ENCODE measurements at regions not wholly inside any gene's neighbourhood (a gene's known extent, or its start where the extent isn't known, plus 50 kb on each side); places are given as distances from the start of the nearest gene placed in this dataset.

DNA sequence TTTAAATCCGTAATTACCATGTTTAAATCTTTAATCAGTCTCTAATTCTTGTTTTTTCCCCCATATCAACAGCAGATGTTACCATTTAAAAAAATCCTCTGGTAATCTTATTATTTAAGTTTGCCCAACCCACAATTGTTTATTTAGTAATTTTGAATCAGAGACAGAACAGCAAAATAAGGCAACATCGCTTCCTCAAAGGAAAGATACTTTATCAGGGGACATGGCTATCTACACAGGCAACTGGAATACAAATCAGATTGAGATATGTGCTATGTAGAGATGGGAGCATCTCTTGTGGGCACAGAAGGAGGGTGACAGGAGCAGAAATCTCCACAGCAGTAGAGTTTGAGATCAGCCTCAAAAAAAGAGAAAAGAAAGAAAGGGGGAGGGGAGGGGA is 674.4 kb downstream of the SEMA5A start:
- TF ChIP-seq, protein P1, sequence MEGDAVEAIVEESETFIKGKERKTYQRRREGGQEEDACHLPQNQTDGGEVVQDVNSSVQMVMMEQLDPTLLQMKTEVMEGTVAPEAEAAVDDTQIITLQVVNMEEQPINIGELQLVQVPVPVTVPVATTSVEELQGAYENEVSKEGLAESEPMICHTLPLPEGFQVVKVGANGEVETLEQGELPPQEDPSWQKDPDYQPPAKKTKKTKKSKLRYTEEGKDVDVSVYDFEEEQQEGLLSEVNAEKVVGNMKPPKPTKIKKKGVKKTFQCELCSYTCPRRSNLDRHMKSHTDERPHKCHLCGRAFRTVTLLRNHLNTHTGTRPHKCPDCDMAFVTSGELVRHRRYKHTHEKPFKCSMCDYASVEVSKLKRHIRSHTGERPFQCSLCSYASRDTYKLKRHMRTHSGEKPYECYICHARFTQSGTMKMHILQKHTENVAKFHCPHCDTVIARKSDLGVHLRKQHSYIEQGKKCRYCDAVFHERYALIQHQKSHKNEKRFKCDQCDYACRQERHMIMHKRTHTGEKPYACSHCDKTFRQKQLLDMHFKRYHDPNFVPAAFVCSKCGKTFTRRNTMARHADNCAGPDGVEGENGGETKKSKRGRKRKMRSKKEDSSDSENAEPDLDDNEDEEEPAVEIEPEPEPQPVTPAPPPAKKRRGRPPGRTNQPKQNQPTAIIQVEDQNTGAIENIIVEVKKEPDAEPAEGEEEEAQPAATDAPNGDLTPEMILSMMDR (IDR thresholded peaks at IDR 0.05; ENCODE audit: extremely low read depth in 1 of 2, insufficient read depth in 1 of 2, low read depth in 1 of 2, low read length in 2 of 2) = no peak
- TF ChIP-seq, protein P2, sequence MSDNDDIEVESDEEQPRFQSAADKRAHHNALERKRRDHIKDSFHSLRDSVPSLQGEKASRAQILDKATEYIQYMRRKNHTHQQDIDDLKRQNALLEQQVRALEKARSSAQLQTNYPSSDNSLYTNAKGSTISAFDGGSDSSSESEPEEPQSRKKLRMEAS (IDR thresholded peaks at IDR 0.05; ENCODE audit: insufficient read depth, insufficient read length) = no peak
- TF ChIP-seq EZH2 (IDR thresholded peaks at IDR 0.05; ENCODE audit: borderline replicate concordance, low read depth, low read length, severe bottlenecking) (no peak), GATA2 (IDR thresholded peaks at IDR 0.05; ENCODE audit: insufficient read depth, insufficient read length, low read depth, low read length) (no peak), POLR2AphosphoS5 (IDR thresholded peaks at IDR 0.05; ENCODE audit: insufficient read depth, low read depth, low read length) (no peak), POLR2A (IDR thresholded peaks at IDR 0.05; ENCODE audit: low read depth, low read length) (no peak)

Data from endothelial cell of umbilical vein (primary cell).